K562 (cell line): ENCODE measurements at regions not wholly inside any gene's neighbourhood (a gene's known extent, or its start where the extent isn't known, plus 50 kb on each side); places are given as distances from the start of the nearest gene placed in this dataset.

Experiments used
- ATAC-seq: fragments of 200-7000 bp; cut with Tn5 transposase; 3 replicates; pipeline ENCODE4 v1.9.1; 2020; ENCODE audit warnings: moderate library complexity
- BruUV-seq: library from RNA; stranded (reverse); fragments of 400-500 nt; replicated peaks from 2 replicates; lab custom pipeline; 2021; lab: Mats Ljungman, UMichigan
- CTCF ChIA-PET: fragments of 300-600 bp; formaldehyde crosslinking; extraction: SDS; loops from one replicate; lab custom pipeline; 2021; ENCODE audit warnings: low intra/inter-chr PET ratio; lab: Yijun Ruan, JAX
- POLR2A ChIA-PET: fragments of 300-600, 350-650 bp; sonication (Branson Sonifier 250); formaldehyde crosslinking; extraction: SDS; loops from one replicate; lab custom pipeline; 2021; ENCODE audit warnings: antibody characterized with exemption, inconsistent platforms; lab: Yijun Ruan, JAX
- DNase-seq, 4 experiments: peaks; one replicate each; pipeline versions ENCODE4 v3.0.0 to v3.0.0-alpha.2; 2011 to 2018; ENCODE audit warnings: low spot score in 3 of 4, mixed read lengths in 3 of 4; ENCODE audit errors: extremely low read depth in 1 of 4
- FAIRE-seq: peaks from 2 replicates; lab custom pipeline; 2011; peaks lifted over from hg19 to GRCh38; lab: Jason Lieb, UNC
- H2AFZ ChIP-seq: 2 replicates; pipeline ENCODE4 v1.6.0; 2011; ENCODE audit warnings: low read depth, low read length, control low read depth, inconsistent platforms
- H3K27ac ChIP-seq: fragments of 200-600 bp; 3 replicates; pipeline ENCODE4 v1.8.0; 2011; ENCODE audit warnings: low read depth, mild to moderate bottlenecking, control low read depth, inconsistent platforms, low read length, moderate library complexity, mixed read lengths; ENCODE audit errors: extremely low read depth
- H3K27me3 ChIP-seq, 2 experiments: fragments of 300-600 bp in 1 of 2; 2 replicates in 1 of 2; 3 replicates in 1 of 2; pipeline versions ENCODE4 v1.6.0 to v1.8.0; 2011; ENCODE audit warnings: inconsistent platforms in 2 of 2, low read length in 2 of 2, mild to moderate bottlenecking in 1 of 2, mixed read lengths in 1 of 2, moderate library complexity in 1 of 2; ENCODE audit not compliant: control insufficient read depth in 2 of 2, insufficient read depth in 2 of 2
- H3K36me3 ChIP-seq: fragments of 300-600 bp; 3 replicates; pipeline ENCODE4 v1.8.0; 2011; ENCODE audit warnings: mild to moderate bottlenecking, low read length, inconsistent platforms; ENCODE audit not compliant: control insufficient read depth, insufficient read depth
- H3K4me1 ChIP-seq, 2 experiments: fragments of 200-600 bp in 1 of 2; replicated peaks in 1 of 2; 2 replicates in 1 of 2; 3 replicates in 1 of 2; pipeline versions ENCODE4 v1.5.1 to v1.8.0; 2011; ENCODE audit warnings: inconsistent platforms in 2 of 2, low read length in 2 of 2, mild to moderate bottlenecking in 1 of 2, mixed read lengths in 1 of 2, moderate library complexity in 1 of 2; ENCODE audit not compliant: control insufficient read depth in 2 of 2, insufficient read depth in 2 of 2
- H3K4me2 ChIP-seq: 2 replicates; pipeline ENCODE4 v1.6.1; 2011; ENCODE audit warnings: low read length, control low read depth, inconsistent platforms, mixed read lengths; ENCODE audit not compliant: insufficient read depth
- H3K4me3 ChIP-seq: fragments of 200-600 bp; sonication (generic), shearing (Covaris generic); 2 replicates; pipeline ENCODE4 v1.5.1; 2016; ENCODE audit warnings: control low read depth, inconsistent platforms
- H3K79me2 ChIP-seq: fragments of 200-600 bp; 3 replicates; pipeline ENCODE4 v1.8.0; 2011; ENCODE audit warnings: low read length, inconsistent platforms; ENCODE audit not compliant: control insufficient read depth, insufficient read depth
- H3K9ac ChIP-seq, 2 experiments: 2 replicates each; pipeline versions ENCODE4 v1.6.0 to v1.6.1; 2011; ENCODE audit warnings: low read depth in 2 of 2, low read length in 2 of 2, control low read depth in 1 of 2, inconsistent platforms in 1 of 2, mild to moderate bottlenecking in 1 of 2, mixed read lengths in 1 of 2; ENCODE audit not compliant: insufficient read depth in 1 of 2
- H3K9me1 ChIP-seq: one replicate; pipeline ENCODE4 v1.6.0; 2011; ENCODE audit warnings: inconsistent platforms, mild to moderate bottlenecking, low read length, moderate library complexity; ENCODE audit not compliant: control insufficient read depth, insufficient read depth
- H3K9me3 ChIP-seq: replicated peaks from 2 replicates; pipeline ENCODE4 v1.5.1; 2011; ENCODE audit warnings: low read depth, low read length, inconsistent platforms; ENCODE audit not compliant: control insufficient read depth, insufficient read depth
- H4K20me1 ChIP-seq: replicated peaks from 2 replicates; pipeline ENCODE4 v1.6.1; 2011; ENCODE audit warnings: low read length, inconsistent platforms, mixed read lengths; ENCODE audit not compliant: control insufficient read depth, insufficient read depth
- AFF1 ChIP-seq, 2 experiments: fragments of 450-650 bp; IDR thresholded peaks; 2 replicates each; pipeline ENCODE4 v1.6.1; 2018; ENCODE audit warnings: mild to moderate bottlenecking in 2 of 2, low read depth in 1 of 2; ENCODE audit not compliant: partially characterized antibody in 2 of 2
- DLX4 ChIP-seq: fragments of 250-450 bp; sonication (Bioruptor Pico); IDR thresholded peaks from 2 replicates; pipeline ENCODE4 v1.6.1; 2021; ENCODE audit warnings: mild to moderate bottlenecking
- E4F1 ChIP-seq: fragments of 250-450 bp; sonication (Bioruptor Pico); IDR thresholded peaks from 2 replicates; pipeline ENCODE4 v1.5.0; 2021; ENCODE audit warnings: mild to moderate bottlenecking, borderline replicate concordance
- ELF4 ChIP-seq: fragments of 450-650 bp; formaldehyde crosslinking; IDR thresholded peaks from 2 replicates; pipeline ENCODE4 v1.4.0; 2022; ENCODE audit warnings: missing genetic modification characterization
- NFATC3 ChIP-seq: fragments of 450-650 bp; IDR thresholded peaks from 2 replicates; pipeline ENCODE4 v1.6.1; 2017; ENCODE audit warnings: mild to moderate bottlenecking
- SMAD1 ChIP-seq: fragments of 150-350 bp; IDR thresholded peaks from 2 replicates; pipeline ENCODE4 v1.6.1; 2014; ENCODE audit warnings: low read length, low read depth; ENCODE audit not compliant: partially characterized antibody
- SMARCC2 ChIP-seq: fragments of 450-650 bp; IDR thresholded peaks from 2 replicates; pipeline ENCODE4 v1.6.1; 2017; ENCODE audit warnings: antibody characterized with exemption, moderate library complexity, mild to moderate bottlenecking, low read depth
- SP1 ChIP-seq: sonication (generic); formaldehyde crosslinking; IDR thresholded peaks from 2 replicates; pipeline ENCODE4 v1.8.1; 2022; ENCODE audit warnings: mild to moderate bottlenecking, missing genetic modification reagents
- TCFL5 ChIP-seq: fragments of 250-450 bp; sonication (Bioruptor Pico); conservative IDR thresholded peaks from 2 replicates; pipeline ENCODE4 v1.6.1; 2021; ENCODE audit warnings: mild to moderate bottlenecking, moderate library complexity, matching md5 sums
- ZNF644 ChIP-seq: fragments of 200-800 bp; sonication (Bioruptor generic); IDR thresholded peaks from 2 replicates; pipeline ENCODE4 v1.6.1; 2016; ENCODE audit warnings: low read depth, missing genetic modification characterization, missing compliant biosample characterization
- ZSCAN29 ChIP-seq: fragments of 450-650 bp; IDR thresholded peaks from 2 replicates; pipeline ENCODE4 v1.6.1; 2017
- WGBS: fragments of 100-300 bp; shearing (Covaris generic); methylation state at CpG from one replicate; pipeline ENCODE4 v1.1.6; 2016; ENCODE audit warnings: low coverage, mixed read lengths; ENCODE audit not compliant: insufficient coverage; ENCODE audit errors: missing lambda C conversion rate; 5-methylcytosine and 5-hydroxymethylcytosine counted together
- in situ Hi-C: fragments of 300-500 bp; cut with MboI; formaldehyde crosslinking; loops from 4 replicates; pipeline ENCODE4 v1.15.0; 2018; ENCODE audit warnings: inconsistent platforms, mixed read lengths
- intact Hi-C: fragments of 100-400 bp; cut with micrococcal nuclease; formaldehyde crosslinking; loops from 2 replicates; pipeline ENCODE4 v1.14.2; 2022
- TF ChIP-seq, protein P1 (sequence below): sonication (generic); formaldehyde crosslinking; IDR thresholded peaks from 2 replicates; pipeline ENCODE4 v1.8.0; 2022; ENCODE audit warnings: mild to moderate bottlenecking, missing genetic modification reagents

GRCh38 chr4:124104628-124105027 lies 607.9 kb downstream of the ANKRD50 start:
- Histone ChIP-seq H3K79me2 (no peaks in the 10 kb centered on the region), H3K27me3 (no peaks in the 10 kb centered on the region), H3K36me3 (no peaks in the 10 kb centered on the region), H3K9ac (no peak overlapping the region), H2AFZ (no peak overlapping the region), H3K4me3 (no peak overlapping the region), H3K9me1 (no peaks in the 10 kb centered on the region), H3K4me2 (no peak overlapping the region), H3K27ac (no peak overlapping the region), H3K9me3 (no peaks in the 10 kb centered on the region), H4K20me1 (no peaks in the 10 kb centered on the region), H3K4me1 (no peaks in the 10 kb centered on the region)
- in situ Hi-C loops (no loop called here), intact Hi-C loops (no loop called here)
- DNase-seq (no peak), FAIRE-seq (no peak), ATAC-seq (no peak)
- ChIA-PET CTCF (no interaction called here), POLR2A (interaction anchor here (0.6 kb wide), 1 partner anchor 170 kb away, joined by 3 read pairs; no protein-coding TSS in a partner anchor)
- BruUV-seq, result no TSS peak
- 0% methylated on average over 3 of the region's 3 CpGs for WGBS
- TF ChIP-seq SP1 (CRISPR knock-in tag) (no peak), DLX4 (CRISPR knock-in tag) (no peak), E4F1 (no peak), SMAD1 (no peak), SMARCC2 (no peak), ZSCAN29 (no peak), NFATC3 (no peak), ZNF644 (tag) (no peak), ELF4 (CRISPR knock-in tag) (no peak), AFF1 (IDR thresholded peaks at IDR 0.05; ENCODE audit: low read depth in 1 of 2, partially characterized antibody in 2 of 2) (no peak), TCFL5 (CRISPR knock-in tag) (no peak)
- TF ChIP-seq, protein P1, sequence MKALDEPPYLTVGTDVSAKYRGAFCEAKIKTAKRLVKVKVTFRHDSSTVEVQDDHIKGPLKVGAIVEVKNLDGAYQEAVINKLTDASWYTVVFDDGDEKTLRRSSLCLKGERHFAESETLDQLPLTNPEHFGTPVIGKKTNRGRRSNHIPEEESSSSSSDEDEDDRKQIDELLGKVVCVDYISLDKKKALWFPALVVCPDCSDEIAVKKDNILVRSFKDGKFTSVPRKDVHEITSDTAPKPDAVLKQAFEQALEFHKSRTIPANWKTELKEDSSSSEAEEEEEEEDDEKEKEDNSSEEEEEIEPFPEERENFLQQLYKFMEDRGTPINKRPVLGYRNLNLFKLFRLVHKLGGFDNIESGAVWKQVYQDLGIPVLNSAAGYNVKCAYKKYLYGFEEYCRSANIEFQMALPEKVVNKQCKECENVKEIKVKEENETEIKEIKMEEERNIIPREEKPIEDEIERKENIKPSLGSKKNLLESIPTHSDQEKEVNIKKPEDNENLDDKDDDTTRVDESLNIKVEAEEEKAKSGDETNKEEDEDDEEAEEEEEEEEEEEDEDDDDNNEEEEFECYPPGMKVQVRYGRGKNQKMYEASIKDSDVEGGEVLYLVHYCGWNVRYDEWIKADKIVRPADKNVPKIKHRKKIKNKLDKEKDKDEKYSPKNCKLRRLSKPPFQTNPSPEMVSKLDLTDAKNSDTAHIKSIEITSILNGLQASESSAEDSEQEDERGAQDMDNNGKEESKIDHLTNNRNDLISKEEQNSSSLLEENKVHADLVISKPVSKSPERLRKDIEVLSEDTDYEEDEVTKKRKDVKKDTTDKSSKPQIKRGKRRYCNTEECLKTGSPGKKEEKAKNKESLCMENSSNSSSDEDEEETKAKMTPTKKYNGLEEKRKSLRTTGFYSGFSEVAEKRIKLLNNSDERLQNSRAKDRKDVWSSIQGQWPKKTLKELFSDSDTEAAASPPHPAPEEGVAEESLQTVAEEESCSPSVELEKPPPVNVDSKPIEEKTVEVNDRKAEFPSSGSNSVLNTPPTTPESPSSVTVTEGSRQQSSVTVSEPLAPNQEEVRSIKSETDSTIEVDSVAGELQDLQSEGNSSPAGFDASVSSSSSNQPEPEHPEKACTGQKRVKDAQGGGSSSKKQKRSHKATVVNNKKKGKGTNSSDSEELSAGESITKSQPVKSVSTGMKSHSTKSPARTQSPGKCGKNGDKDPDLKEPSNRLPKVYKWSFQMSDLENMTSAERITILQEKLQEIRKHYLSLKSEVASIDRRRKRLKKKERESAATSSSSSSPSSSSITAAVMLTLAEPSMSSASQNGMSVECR, result no peak
